ENCODE measurements at regions not wholly inside any gene's neighbourhood (a gene's known extent, or its start where the extent isn't known, plus 50 kb on each side); places are given as distances from the start of the nearest gene placed in this dataset.

DNA sequence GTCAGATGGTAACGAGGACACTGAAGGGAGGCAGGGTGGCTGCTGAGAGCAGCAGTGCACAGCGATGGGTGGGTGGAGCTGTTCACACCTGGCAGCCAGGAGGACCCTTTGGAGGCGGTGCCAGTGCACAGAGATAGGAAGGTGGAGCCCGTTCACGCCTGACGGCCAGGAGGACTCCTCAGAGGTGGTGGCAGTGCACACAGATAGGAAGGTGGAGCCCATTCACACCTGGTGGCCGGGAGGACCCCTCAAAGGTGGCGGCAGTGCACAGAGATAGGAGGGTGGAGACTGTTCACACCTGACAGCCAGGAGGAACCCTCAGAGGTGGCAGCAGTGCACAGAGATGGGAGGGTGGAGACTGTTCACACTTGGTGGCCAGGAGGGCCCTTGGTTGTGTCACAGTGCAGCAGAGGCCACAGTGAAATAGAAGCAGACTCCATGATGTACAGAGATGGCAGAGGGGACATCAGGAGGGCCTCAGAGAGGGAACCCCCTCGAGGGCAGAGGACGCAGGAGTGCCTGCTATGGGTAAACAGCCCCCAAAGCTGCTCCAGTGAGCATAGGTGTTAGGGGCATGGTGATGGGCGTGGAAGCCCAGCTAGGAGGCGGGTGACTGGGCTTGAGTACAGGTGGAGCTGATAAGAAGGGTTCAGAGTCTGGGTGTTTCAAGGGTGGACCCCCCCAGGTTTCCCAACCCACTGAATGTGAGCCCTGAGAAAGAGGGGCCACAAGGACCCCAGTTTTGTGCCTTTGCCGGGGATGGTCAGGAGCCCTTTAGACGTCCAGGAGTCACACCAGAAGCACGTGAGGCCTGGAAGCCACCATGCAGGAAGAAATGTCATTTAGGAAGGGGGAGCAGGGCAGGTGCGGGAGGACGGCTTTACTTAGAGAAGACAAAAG lies 566.7 kb downstream of the BRD1 start:
- TF ChIP-seq EZH2 (IDR thresholded peaks at IDR 0.05) = no peak
- no peak for TF ChIP-seq POLR2AphosphoS5 (IDR thresholded peaks at IDR 0.05; ENCODE audit: borderline replicate concordance, low read depth, low read length)
